Smooth muscle cell (in vitro differentiated cells): ENCODE measurements at regions not wholly inside any gene's neighbourhood (a gene's known extent, or its start where the extent isn't known, plus 50 kb on each side); places are given as distances from the start of the nearest gene placed in this dataset.
"Not testable (repeated sequence)": the region's sequence is repeated elsewhere in the genome, so short reads cannot be mapped to it uniquely, and the experiment has no call there.

Experiments
- DNase-seq: peaks from one replicate; lab custom pipeline; 2025; ENCODE audit not compliant: unreplicated experiment; lab: John Stamatoyannopoulos, UW
- H2AFZ ChIP-seq: fragments of 200-600 bp; sonication (generic); 2 replicates; pipeline ENCODE4 v1.6.0; 2016; ENCODE audit warnings: antibody characterized with exemption, low read depth, mild to moderate bottlenecking
- H3F3A ChIP-seq: fragments of 200-600 bp; sonication (generic); 2 replicates; pipeline ENCODE4 v1.6.0; 2017; ENCODE audit warnings: antibody characterized with exemption, low read depth
- H3K27ac ChIP-seq: fragments of 200-600 bp; sonication (generic); 2 replicates; pipeline ENCODE4 v1.5.1; 2016; ENCODE audit warnings: low read depth, mild to moderate bottlenecking
- H3K27me3 ChIP-seq: fragments of 200-600 bp; sonication (generic); 2 replicates; pipeline ENCODE4 v1.6.1; 2016; ENCODE audit warnings: low read depth, mild to moderate bottlenecking
- H3K36me3 ChIP-seq: fragments of 200-600 bp; sonication (generic); 2 replicates; pipeline ENCODE4 v1.5.1; 2016; ENCODE audit warnings: low read depth
- H3K4me1 ChIP-seq: fragments of 200-600 bp; sonication (generic); 2 replicates; pipeline ENCODE4 v1.5.1; 2016; ENCODE audit warnings: low read depth
- H3K4me2 ChIP-seq: fragments of 200-600 bp; sonication (generic); 2 replicates; pipeline ENCODE4 v1.6.0; 2016; ENCODE audit warnings: mild to moderate bottlenecking
- H3K4me3 ChIP-seq: fragments of 200-600 bp; sonication (generic); 2 replicates; pipeline ENCODE4 v1.5.1; 2016; ENCODE audit warnings: mild to moderate bottlenecking
- H3K79me2 ChIP-seq: fragments of 200-600 bp; sonication (generic); 2 replicates; pipeline ENCODE4 v1.6.0; 2016; ENCODE audit warnings: low read depth, mild to moderate bottlenecking
- H3K9ac ChIP-seq: fragments of 200-600 bp; sonication (generic); 2 replicates; pipeline ENCODE4 v1.6.0; 2016; ENCODE audit warnings: low read depth
- H3K9me3 ChIP-seq: fragments of 200-600 bp; sonication (generic); replicated peaks from 2 replicates; pipeline ENCODE4 v1.5.1; 2016; ENCODE audit warnings: low read depth
- H4K20me1 ChIP-seq: fragments of 200-600 bp; sonication (generic); 2 replicates; pipeline ENCODE4 v1.6.0; 2016; ENCODE audit warnings: low read depth
- CTCF ChIP-seq: fragments of 200-600 bp; sonication (generic); IDR thresholded peaks from 2 replicates; pipeline ENCODE4 v1.5.1; 2017; ENCODE audit warnings: borderline replicate concordance, mild to moderate bottlenecking, antibody characterized with exemption; ENCODE audit not compliant: insufficient read depth, poor library complexity, severe bottlenecking
- WGBS: methylation state at CpG from one replicate; pipeline ENCODE4 v1.1.7; 2016; ENCODE audit warnings: low lambda C conversion rate; 5-methylcytosine and 5-hydroxymethylcytosine counted together

GRCh38 chr6:111944541-111944940, 71.3 kb upstream of the FYN start:
- TF ChIP-seq CTCF, result no peak

GRCh38 chr6:111949546-111949945, 76.3 kb upstream of the FYN start:
- H3K79me2 ChIP-seq, result no peaks in the 10 kb centered on the region
- peaks cover 7% of the 10 kb centered on the region for H3K4me1 ChIP-seq
- H3K36me3 ChIP-seq, result no peaks in the 10 kb centered on the region
- no peak for TF ChIP-seq CTCF
- H3K27ac ChIP-seq, result no peak overlapping the region
- H3K4me3 ChIP-seq, result no peak overlapping the region
- H3F3A ChIP-seq, result no peaks in the 10 kb centered on the region
- no peak overlapping the region for H3K9ac ChIP-seq
- H2AFZ ChIP-seq, result no peak overlapping the region
- H3K4me2 ChIP-seq, result no peak overlapping the region
- H4K20me1 ChIP-seq, result no peaks in the 10 kb centered on the region
- 92% methylated on average over 3 of the region's 3 CpGs for WGBS
- DNase-seq, result no peak
- no peaks in the 10 kb centered on the region for H3K9me3 ChIP-seq
- no peaks in the 10 kb centered on the region for H3K27me3 ChIP-seq

More at GRCh38 chr6:111944541-111944940, 71.3 kb upstream of the FYN start:
- H3K9ac ChIP-seq, result no peak overlapping the region
- H4K20me1 ChIP-seq, result no peaks in the 10 kb centered on the region
- no peak for DNase-seq
- no peaks in the 10 kb centered on the region for H3K9me3 ChIP-seq
- peaks cover 4% of the 10 kb centered on the region for H3K36me3 ChIP-seq
- no peak overlapping the region for H2AFZ ChIP-seq
- H3K4me2 ChIP-seq, result no peak overlapping the region
- no peak overlapping the region for H3K4me3 ChIP-seq
- H3K79me2 ChIP-seq, result no peaks in the 10 kb centered on the region
- H3F3A ChIP-seq, result no peaks in the 10 kb centered on the region
- H3K4me1 ChIP-seq, result no peaks in the 10 kb centered on the region
- no peaks in the 10 kb centered on the region for H3K27me3 ChIP-seq
- no peak overlapping the region for H3K27ac ChIP-seq
- 61% methylated on average over 2 of the region's 2 CpGs for WGBS

- H3K4me2 ChIP-seq, H3K9ac ChIP-seq, H3K36me3 ChIP-seq, H2AFZ ChIP-seq, H3F3A ChIP-seq, H3K4me3 ChIP-seq, H3K79me2 ChIP-seq, H3K4me1 ChIP-seq, H4K20me1 ChIP-seq, DNase-seq, H3K9me3 ChIP-seq, H3K27me3 ChIP-seq, H3K27ac ChIP-seq: not testable (repeated sequence)
- 83% methylated on average over 3 of the region's 3 CpGs for WGBS
These were observed 76.7 kb upstream of the FYN start for GRCh38 chr6:111949984-111950383.

- WGBS, result 96% methylated on average over 11 of the region's 11 CpGs
These were observed 77.6 kb upstream of the FYN start for GRCh38 chr6:111950661-111951496.

More at GRCh38 chr6:111950661-111951496, 77.6 kb upstream of the FYN start:
- DNase-seq, result no peak
- Histone ChIP-seq H3K27me3 (no peaks in the 10 kb centered on the region), H3K79me2 (no peaks in the 10 kb centered on the region), H3F3A (no peaks in the 10 kb centered on the region), H3K4me2 (no peak overlapping the region), H3K4me3 (no peak overlapping the region), H3K9ac (no peak overlapping the region), H3K9me3 (no peaks in the 10 kb centered on the region), H4K20me1 (no peaks in the 10 kb centered on the region), H3K4me1 (peaks cover 7% of the 10 kb centered on the region), H3K36me3 (no peaks in the 10 kb centered on the region), H3K27ac (no peak overlapping the region), H2AFZ (no peak overlapping the region)
- no peak for TF ChIP-seq CTCF
